SK-N-SH (cell line): ENCODE measurements at regions not wholly inside any gene's neighbourhood (a gene's known extent, or its start where the extent isn't known, plus 50 kb on each side); places are given as distances from the start of the nearest gene placed in this dataset.

Experiments used
- CTCF ChIA-PET: fragments of 300-600, 350-600 bp; formaldehyde crosslinking; extraction: SDS; loops from one replicate; lab custom pipeline; 2021; lab: Yijun Ruan, JAX
- POLR2A ChIA-PET: fragments of 350-600 bp; sonication (Branson Sonifier 250); formaldehyde crosslinking; extraction: SDS; loops from one replicate; lab custom pipeline; 2020; ENCODE audit warnings: antibody characterized with exemption, inconsistent platforms; lab: Yijun Ruan, JAX
- DNase-seq: peaks from one replicate; pipeline ENCODE4 v3.0.0; 2012
- H2AFZ ChIP-seq: fragments of 200-600 bp; sonication (generic); 2 replicates; pipeline ENCODE4 v1.8.1; 2016; ENCODE audit warnings: antibody characterized with exemption, mild to moderate bottlenecking, low read depth
- H3F3A ChIP-seq: fragments of 200-600 bp; sonication (generic); replicated peaks from 2 replicates; pipeline ENCODE3; 2016; ENCODE audit warnings: antibody characterized with exemption, mild to moderate bottlenecking; ENCODE audit not compliant: insufficient read depth
- H3K27ac ChIP-seq, 2 experiments: fragments of 200-500 bp in 1 of 2; fragments of 200-600 bp in 1 of 2; sonication (Bioruptor generic) in 1 of 2; sonication (generic), shearing (Covaris generic) in 1 of 2; 2 replicates each; pipeline versions ENCODE4 v1.5.1 to v1.6.1; 2014 to 2016; ENCODE audit warnings: low read depth in 2 of 2, inconsistent platforms in 1 of 2, low read length in 1 of 2, mild to moderate bottlenecking in 1 of 2, mixed read lengths in 1 of 2
- H3K27me3 ChIP-seq: fragments of 200-600 bp; sonication (generic), shearing (Covaris generic); 2 replicates; pipeline ENCODE4 v1.6.1; 2016; ENCODE audit warnings: mixed run types; ENCODE audit not compliant: insufficient read depth
- H3K36me3 ChIP-seq, 2 experiments: fragments of 200-500 bp in 1 of 2; fragments of 200-600 bp in 1 of 2; sonication (Bioruptor generic) in 1 of 2; sonication (generic) in 1 of 2; replicated peaks in 1 of 2; 2 replicates each; pipeline versions ENCODE3 to v1.5.1; 2014 to 2016; ENCODE audit warnings: low read length in 1 of 2, mild to moderate bottlenecking in 1 of 2; ENCODE audit not compliant: insufficient read depth in 2 of 2, control insufficient read depth in 1 of 2
- H3K4me1 ChIP-seq, 2 experiments: fragments of 200-500 bp in 1 of 2; fragments of 200-600 bp in 1 of 2; sonication (Bioruptor generic) in 1 of 2; sonication (generic), shearing (Covaris generic) in 1 of 2; 2 replicates each; pipeline versions ENCODE4 v1.5.1 to v1.6.1; 2014 to 2016; ENCODE audit warnings: low read depth in 1 of 2, low read length in 1 of 2, mixed run types in 1 of 2; ENCODE audit not compliant: insufficient read depth in 2 of 2, control insufficient read depth in 1 of 2
- H3K4me2 ChIP-seq: fragments of 200-600 bp; sonication (generic), shearing (Covaris generic); 2 replicates; pipeline ENCODE4 v1.6.1; 2017; ENCODE audit warnings: mixed run types
- H3K4me3 ChIP-seq, 2 experiments: fragments of 200-500 bp in 1 of 2; fragments of 200-600 bp in 1 of 2; sonication (Bioruptor generic) in 1 of 2; sonication (generic), shearing (Covaris generic) in 1 of 2; 2 replicates each; pipeline versions ENCODE4 v1.5.1 to v1.8.1; 2014 to 2016; ENCODE audit warnings: low read depth in 2 of 2, inconsistent platforms in 1 of 2, low read length in 1 of 2, mild to moderate bottlenecking in 1 of 2, mixed read lengths in 1 of 2, moderate library complexity in 1 of 2
- H3K79me2 ChIP-seq: fragments of 200-600 bp; sonication (generic); 2 replicates; pipeline ENCODE4 v1.8.1; 2017; ENCODE audit warnings: mild to moderate bottlenecking; ENCODE audit not compliant: insufficient read depth
- H3K9ac ChIP-seq: fragments of 200-600 bp; sonication (generic); 2 replicates; pipeline ENCODE4 v1.6.1; 2017; ENCODE audit warnings: mixed run types
- H3K9me2 ChIP-seq: fragments of 200-600 bp; sonication (generic); 2 replicates; pipeline ENCODE4 v1.6.1; 2017; ENCODE audit warnings: mixed run types
- H3K9me3 ChIP-seq: fragments of 200-600 bp; sonication (generic); 2 replicates; pipeline ENCODE4 v1.6.1; 2017; ENCODE audit warnings: mixed run types, mild to moderate bottlenecking, moderate library complexity
- H4K20me1 ChIP-seq: fragments of 200-600 bp; sonication (generic); 2 replicates; pipeline ENCODE4 v1.6.1; 2017; ENCODE audit warnings: mild to moderate bottlenecking, mixed run types; ENCODE audit not compliant: insufficient read depth
- GABPA ChIP-seq: IDR thresholded peaks from 2 replicates; pipeline ENCODE4 v1.4.0; 2012; ENCODE audit warnings: low read depth, mild to moderate bottlenecking
- GATA2 ChIP-seq: sonication (generic); formaldehyde crosslinking; IDR thresholded peaks from 2 replicates; pipeline ENCODE4 v1.5.0; 2020; ENCODE audit warnings: mild to moderate bottlenecking, missing genetic modification reagents
- JUND ChIP-seq: IDR thresholded peaks from 2 replicates; pipeline ENCODE4 v1.4.0; 2012
- MEF2A ChIP-seq: IDR thresholded peaks from 2 replicates; pipeline ENCODE4 v1.4.0; 2012; ENCODE audit warnings: low read depth, borderline replicate concordance
- NRF1 ChIP-seq: IDR thresholded peaks from 2 replicates; pipeline ENCODE4 v1.6.1; 2012; ENCODE audit warnings: low read depth, mild to moderate bottlenecking, low read length
- RFX5 ChIP-seq: IDR thresholded peaks from 2 replicates; pipeline ENCODE4 v1.6.1; 2012; ENCODE audit warnings: mild to moderate bottlenecking, improper control_type of control experiment, low read length
- SMC3 ChIP-seq: IDR thresholded peaks from 2 replicates; pipeline ENCODE4 v1.6.1; 2012; ENCODE audit warnings: low read depth, low read length, improper control_type of control experiment
- TAF1 ChIP-seq: IDR thresholded peaks from 2 replicates; pipeline ENCODE4 v1.6.1; 2012; ENCODE audit warnings: low read depth, mild to moderate bottlenecking, low read length, moderate library complexity, borderline replicate concordance
- TCF12 ChIP-seq: IDR thresholded peaks from 2 replicates; pipeline ENCODE4 v1.4.0; 2012
- TEAD4 ChIP-seq: IDR thresholded peaks from 2 replicates; pipeline ENCODE4 v1.4.0; 2012; ENCODE audit warnings: mild to moderate bottlenecking, borderline replicate concordance; ENCODE audit not compliant: insufficient read depth
- WGBS: methylation state at CpG from one replicate; pipeline ENCODE4 v1.1.6; 2017; ENCODE audit warnings: low lambda C conversion rate; 5-methylcytosine and 5-hydroxymethylcytosine counted together
- TF ChIP-seq, protein P1 (sequence below): IDR thresholded peaks from 2 replicates; pipeline ENCODE4; 2012
- TF ChIP-seq, protein P2 (sequence below): IDR thresholded peaks from 2 replicates; pipeline ENCODE4 v1.4.0; 2012; ENCODE audit warnings: low read depth, borderline replicate concordance

DNA sequence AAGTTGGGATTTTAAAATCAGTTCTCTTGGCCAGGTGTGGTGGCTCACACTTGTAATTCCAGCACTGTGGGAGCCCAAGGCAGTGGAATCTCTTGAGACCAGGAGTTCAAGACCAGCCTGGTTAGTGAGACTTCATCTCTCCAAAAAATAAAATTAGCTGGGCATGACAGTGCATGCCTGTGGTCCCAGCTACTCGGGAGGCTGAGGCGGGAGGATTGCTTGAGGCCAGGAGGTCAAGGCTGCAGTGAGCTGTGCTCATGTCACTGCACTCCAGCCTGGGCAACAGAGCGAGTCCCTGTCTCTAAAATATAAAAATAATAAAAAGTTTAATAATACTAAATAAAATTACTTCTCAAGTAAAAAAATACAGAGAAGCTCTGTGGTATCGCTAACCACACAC, 77.5 kb downstream of the FOXA2 start:
- Histone ChIP-seq H3K79me2 (no peaks in the 10 kb centered on the region), H3K4me1 (no peaks in the 10 kb centered on the region), H2AFZ (no peak overlapping the region), H4K20me1 (no peaks in the 10 kb centered on the region), H3K9me3 (no peaks in the 10 kb centered on the region), H3K4me2 (no peak overlapping the region), H3K9me2 (no peaks in the 10 kb centered on the region), H3K9ac (no peak overlapping the region), H3K4me3 (no peak overlapping the region), H3K27me3 (peaks cover 45% of the 10 kb centered on the region; the same call in 1 of the 2 replicates), H3K27ac (no peak overlapping the region), H3K36me3 (no peaks in the 10 kb centered on the region), H3F3A (no peaks in the 10 kb centered on the region)
- DNase-seq: no peak
- POLR2A ChIA-PET: interaction anchor here (0.6 kb wide), 1 partner anchor 27 kb away, joined by 3 read pairs; no protein-coding TSS in a partner anchor
- TF ChIP-seq JUND (no peak), GABPA (no peak), SMC3 (no peak)
- 16% methylated on average over 4 of the region's 4 CpGs for WGBS
- CTCF ChIA-PET: interaction anchor here (1.2 kb wide), 1 partner anchor 185 kb away, joined by 3 read pairs; no protein-coding TSS in a partner anchor

DNA sequence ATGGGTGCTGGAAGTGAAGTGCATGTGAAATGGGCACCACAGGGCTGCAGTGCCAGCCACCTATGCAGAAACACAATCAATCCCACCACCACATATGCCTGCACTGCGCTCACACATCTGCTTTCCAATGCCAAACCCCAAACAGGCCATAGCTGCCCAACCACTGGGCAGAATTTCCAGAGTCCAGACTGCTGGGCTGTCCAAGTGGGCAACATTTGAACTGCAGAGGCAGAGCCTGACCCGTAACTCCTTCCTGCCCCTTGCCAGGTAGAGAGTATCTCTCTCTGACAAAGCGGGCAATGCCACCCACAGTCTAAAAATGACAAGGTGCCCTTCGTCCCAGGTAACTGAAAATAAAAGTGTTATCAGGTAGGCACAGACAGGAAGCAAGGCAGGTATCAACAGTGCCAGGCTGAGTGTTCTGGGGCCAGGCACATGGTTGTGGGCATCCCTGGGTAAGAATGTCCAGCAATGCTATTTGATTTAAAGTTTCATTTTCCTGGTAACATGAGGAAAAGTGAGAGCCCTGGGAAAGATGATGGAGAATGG, 79.5 kb downstream of the FOXA2 start:
- H3K9me2 ChIP-seq: no peaks in the 10 kb centered on the region
- no peak for TF ChIP-seq TCF12
- H3F3A ChIP-seq: no peaks in the 10 kb centered on the region
- H3K4me1 ChIP-seq: no peaks in the 10 kb centered on the region
- H3K4me3 ChIP-seq: no peak overlapping the region
- DNase-seq: no peak
- H4K20me1 ChIP-seq: no peaks in the 10 kb centered on the region
- CTCF ChIA-PET: no interaction called here
- H3K79me2 ChIP-seq: no peaks in the 10 kb centered on the region
- POLR2A ChIA-PET: no interaction called here
- H3K27ac ChIP-seq: no peak overlapping the region
- no peaks in the 10 kb centered on the region for H3K36me3 ChIP-seq
- WGBS: 11% methylated on average over 3 of the region's 4 CpGs
- H3K27me3 ChIP-seq: peaks cover 36% of the 10 kb centered on the region; the same call in 1 of the 2 replicates
- no peaks in the 10 kb centered on the region for H3K9me3 ChIP-seq
- no peak overlapping the region for H3K9ac ChIP-seq
- H3K4me2 ChIP-seq: no peak overlapping the region
- no peak overlapping the region for H2AFZ ChIP-seq

DNA sequence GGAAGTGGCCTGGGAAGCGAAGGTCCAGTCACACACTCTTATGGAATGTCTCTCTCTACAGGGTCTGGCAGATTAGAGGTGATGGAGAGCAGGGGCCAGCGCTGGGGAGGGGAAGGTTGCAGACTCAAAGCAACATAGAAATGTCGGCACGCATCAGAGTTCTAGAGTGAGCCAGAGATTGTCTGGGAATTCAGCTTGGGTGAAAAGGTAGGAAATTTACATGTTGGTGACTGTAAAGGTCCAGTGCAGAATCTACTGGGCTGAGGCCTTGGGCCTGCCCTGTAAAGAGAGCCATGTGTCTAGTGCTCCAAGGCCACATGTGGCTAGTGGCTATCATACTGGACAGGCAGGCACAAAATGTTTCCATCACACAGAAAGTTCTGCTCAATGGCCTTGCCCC, 80.8 kb downstream of the FOXA2 start:
- Histone ChIP-seq H3K36me3 (no peaks in the 10 kb centered on the region), H3F3A (no peaks in the 10 kb centered on the region), H2AFZ (no peak overlapping the region), H3K9ac (no peak overlapping the region), H3K4me3 (no peak overlapping the region), H3K4me2 (no peak overlapping the region), H3K27ac (no peak overlapping the region), H3K27me3 (peaks cover 29% of the 10 kb centered on the region; the same call in 1 of the 2 replicates), H3K9me3 (no peaks in the 10 kb centered on the region), H3K4me1 (no peaks in the 10 kb centered on the region), H3K9me2 (no peaks in the 10 kb centered on the region), H4K20me1 (no peaks in the 10 kb centered on the region), H3K79me2 (no peaks in the 10 kb centered on the region)
- POLR2A ChIA-PET: no interaction called here
- CTCF ChIA-PET: no interaction called here
- 9% methylated on average over 4 of the region's 4 CpGs for WGBS
- no peak for DNase-seq
- TF ChIP-seq, protein P1, sequence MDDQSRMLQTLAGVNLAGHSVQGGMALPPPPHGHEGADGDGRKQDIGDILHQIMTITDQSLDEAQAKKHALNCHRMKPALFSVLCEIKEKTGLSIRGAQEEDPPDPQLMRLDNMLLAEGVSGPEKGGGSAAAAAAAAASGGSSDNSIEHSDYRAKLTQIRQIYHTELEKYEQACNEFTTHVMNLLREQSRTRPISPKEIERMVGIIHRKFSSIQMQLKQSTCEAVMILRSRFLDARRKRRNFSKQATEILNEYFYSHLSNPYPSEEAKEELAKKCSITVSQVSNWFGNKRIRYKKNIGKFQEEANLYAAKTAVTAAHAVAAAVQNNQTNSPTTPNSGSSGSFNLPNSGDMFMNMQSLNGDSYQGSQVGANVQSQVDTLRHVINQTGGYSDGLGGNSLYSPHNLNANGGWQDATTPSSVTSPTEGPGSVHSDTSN: no peak
- TF ChIP-seq TEAD4: no peak
- no peak for TF ChIP-seq RFX5
- TF ChIP-seq MEF2A: no peak
- TF ChIP-seq, protein P2, sequence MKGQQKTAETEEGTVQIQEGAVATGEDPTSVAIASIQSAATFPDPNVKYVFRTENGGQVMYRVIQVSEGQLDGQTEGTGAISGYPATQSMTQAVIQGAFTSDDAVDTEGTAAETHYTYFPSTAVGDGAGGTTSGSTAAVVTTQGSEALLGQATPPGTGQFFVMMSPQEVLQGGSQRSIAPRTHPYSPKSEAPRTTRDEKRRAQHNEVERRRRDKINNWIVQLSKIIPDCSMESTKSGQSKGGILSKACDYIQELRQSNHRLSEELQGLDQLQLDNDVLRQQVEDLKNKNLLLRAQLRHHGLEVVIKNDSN: no peak
- no peak for TF ChIP-seq GATA2 (CRISPR knock-in tag)
- no peak for TF ChIP-seq NRF1
- no peak for TF ChIP-seq TAF1
